ENCODE measurements at regions not wholly inside any gene's neighbourhood (a gene's known extent, or its start where the extent isn't known, plus 50 kb on each side); places are given as distances from the start of the nearest gene placed in this dataset.

DNA sequence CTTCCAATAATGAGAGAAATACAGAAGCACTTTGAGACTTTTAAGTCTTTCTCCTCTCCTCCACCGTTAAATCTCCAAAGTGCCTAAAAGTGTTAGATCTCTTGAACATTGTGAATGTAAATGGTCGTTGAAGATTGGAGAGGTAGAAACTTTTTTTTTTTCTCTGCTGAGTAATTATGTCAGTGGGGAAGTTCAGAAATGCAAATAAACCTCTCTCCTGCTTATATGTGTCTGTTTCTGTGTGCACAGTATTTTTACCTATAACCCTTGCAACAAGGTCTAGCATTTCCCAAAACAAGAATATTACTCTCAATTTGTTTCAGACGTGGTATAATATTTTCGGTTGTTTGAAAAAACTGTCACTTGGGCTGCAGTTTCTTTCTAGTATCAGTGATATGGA lies 833.6 kb upstream of the CDH8 start:
- intact Hi-C loops (cut with DNase I, micrococcal nuclease) = no loop called here
- TF ChIP-seq, protein P1, sequence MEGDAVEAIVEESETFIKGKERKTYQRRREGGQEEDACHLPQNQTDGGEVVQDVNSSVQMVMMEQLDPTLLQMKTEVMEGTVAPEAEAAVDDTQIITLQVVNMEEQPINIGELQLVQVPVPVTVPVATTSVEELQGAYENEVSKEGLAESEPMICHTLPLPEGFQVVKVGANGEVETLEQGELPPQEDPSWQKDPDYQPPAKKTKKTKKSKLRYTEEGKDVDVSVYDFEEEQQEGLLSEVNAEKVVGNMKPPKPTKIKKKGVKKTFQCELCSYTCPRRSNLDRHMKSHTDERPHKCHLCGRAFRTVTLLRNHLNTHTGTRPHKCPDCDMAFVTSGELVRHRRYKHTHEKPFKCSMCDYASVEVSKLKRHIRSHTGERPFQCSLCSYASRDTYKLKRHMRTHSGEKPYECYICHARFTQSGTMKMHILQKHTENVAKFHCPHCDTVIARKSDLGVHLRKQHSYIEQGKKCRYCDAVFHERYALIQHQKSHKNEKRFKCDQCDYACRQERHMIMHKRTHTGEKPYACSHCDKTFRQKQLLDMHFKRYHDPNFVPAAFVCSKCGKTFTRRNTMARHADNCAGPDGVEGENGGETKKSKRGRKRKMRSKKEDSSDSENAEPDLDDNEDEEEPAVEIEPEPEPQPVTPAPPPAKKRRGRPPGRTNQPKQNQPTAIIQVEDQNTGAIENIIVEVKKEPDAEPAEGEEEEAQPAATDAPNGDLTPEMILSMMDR (IDR thresholded peaks at IDR 0.05) = no peak
- POLR2A ChIA-PET = no interaction called here
- CTCF ChIA-PET = no interaction called here
- Mint-ChIP-seq H3K9me3 (peaks cover 9% of the 10 kb centered on the region), H3K4me3 (no peak overlapping the region), H3K4me1 (ENCODE audit: low read depth) (no peaks in the 10 kb centered on the region), H3K27me3 (no peaks in the 10 kb centered on the region), H3K36me3 (ENCODE audit: low read depth) (no peaks in the 10 kb centered on the region), H3K27ac (no peak overlapping the region)
- Histone ChIP-seq H3K27me3 (ENCODE audit: control insufficient read depth in 1 of 2, insufficient read depth in 2 of 2, low read length in 2 of 2) (no peaks in the 10 kb centered on the region), H3K36me3 (ENCODE audit: insufficient read depth, low read length) (no peaks in the 10 kb centered on the region), H3K4me1 (ENCODE audit: insufficient read depth, low read length) (no peaks in the 10 kb centered on the region), H3K27ac (ENCODE audit: low read depth in 1 of 2, low read length in 2 of 2) (no peak overlapping the region), H3K4me3 (ENCODE audit: low read length) (no peak overlapping the region), H3K9me3 (ENCODE audit: control insufficient read depth in 1 of 2, insufficient read depth in 1 of 2, low read length in 2 of 2) (peaks cover 0 to 4% of the 10 kb centered on the region in 2 experiments)
- DNase-seq = no peak
- ATAC-seq (ENCODE audit: poor library complexity) = no peak

DNA sequence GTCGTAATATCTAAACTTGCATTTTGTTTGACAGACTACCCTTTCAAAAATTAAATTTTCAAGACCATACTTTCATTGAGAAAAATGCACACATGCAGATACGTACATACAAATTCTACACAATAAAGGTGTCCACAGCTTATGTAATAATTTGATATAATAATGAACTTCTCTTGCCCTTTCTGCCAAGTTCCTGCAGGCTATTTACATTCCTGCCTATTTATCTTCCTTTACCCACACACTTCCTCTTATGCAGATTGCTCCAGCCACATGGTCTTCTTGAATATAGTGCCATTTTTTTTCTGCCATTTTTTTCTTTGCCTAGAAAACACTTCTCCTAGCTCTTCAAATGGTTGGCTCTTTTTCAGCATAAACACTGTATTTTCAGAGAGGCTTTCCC lies 826.9 kb upstream of the CDH8 start:
- TF ChIP-seq, protein P1 (IDR thresholded peaks at IDR 0.05) = no peak
- no peak overlapping the region for H3K4me3 Mint-ChIP-seq
- H3K36me3 Mint-ChIP-seq (ENCODE audit: low read depth) = no peaks in the 10 kb centered on the region
- no peak overlapping the region for H3K27ac Mint-ChIP-seq
- H3K4me1 Mint-ChIP-seq (ENCODE audit: low read depth) = no peaks in the 10 kb centered on the region
- H3K4me3 ChIP-seq (ENCODE audit: low read length) = no peak overlapping the region
- peaks cover 11 to 12% of the 10 kb centered on the region in 2 experiments for H3K9me3 ChIP-seq (ENCODE audit: control insufficient read depth in 1 of 2, insufficient read depth in 1 of 2, low read length in 2 of 2)
- H3K27me3 Mint-ChIP-seq = no peaks in the 10 kb centered on the region
- ChIA-PET POLR2A (no interaction called here), CTCF (no interaction called here)
- H3K27me3 ChIP-seq (ENCODE audit: control insufficient read depth in 1 of 2, insufficient read depth in 2 of 2, low read length in 2 of 2) = no peaks in the 10 kb centered on the region
- peaks cover 5% of the 10 kb centered on the region for H3K9me3 Mint-ChIP-seq
- H3K36me3 ChIP-seq (ENCODE audit: insufficient read depth, low read length) = no peaks in the 10 kb centered on the region
- no peak for DNase-seq
- ATAC-seq (ENCODE audit: poor library complexity) = no peak
- H3K27ac ChIP-seq (ENCODE audit: low read depth in 1 of 2, low read length in 2 of 2) = no peak overlapping the region
- no peaks in the 10 kb centered on the region for H3K4me1 ChIP-seq (ENCODE audit: insufficient read depth, low read length)
- intact Hi-C loops (cut with DNase I, micrococcal nuclease) = no loop called here

DNA sequence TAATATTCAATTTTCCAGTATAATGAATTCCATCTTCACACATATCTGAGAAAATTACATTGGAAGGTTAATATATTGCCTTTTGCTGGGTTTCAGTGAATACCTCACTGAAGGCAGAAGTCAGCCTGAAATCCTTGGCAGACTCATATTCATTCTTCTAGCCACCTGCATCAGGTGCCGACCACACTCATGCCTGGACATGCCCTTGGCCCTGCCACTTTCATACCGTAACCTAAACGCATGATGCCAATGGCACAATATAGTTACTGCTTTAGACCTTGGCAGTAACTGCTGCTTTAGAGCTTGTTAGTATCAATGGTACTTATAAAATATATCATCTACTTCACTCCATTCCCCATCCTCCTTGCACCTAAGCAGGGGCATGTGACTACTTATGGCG lies 817.6 kb upstream of the CDH8 start:
- TF ChIP-seq, protein P1 (IDR thresholded peaks at IDR 0.05) = no peak

More for the DNA sequence above, 817.6 kb upstream of the CDH8 start:
- CTCF ChIA-PET = no interaction called here
- DNase-seq (no peak), ATAC-seq (ENCODE audit: poor library complexity) (no peak)
- no peaks in the 10 kb centered on the region for H3K36me3 ChIP-seq (ENCODE audit: insufficient read depth, low read length)
- no peak overlapping the region for H3K4me3 ChIP-seq (ENCODE audit: low read length)
- H3K9me3 ChIP-seq (ENCODE audit: control insufficient read depth in 1 of 2, insufficient read depth in 1 of 2, low read length in 2 of 2) = peaks cover 3 to 5% of the 10 kb centered on the region in 2 experiments
- no peak overlapping the region for H3K27ac ChIP-seq (ENCODE audit: low read depth in 1 of 2, low read length in 2 of 2)
- Mint-ChIP-seq H3K27me3 (no peaks in the 10 kb centered on the region), H3K9me3 (peaks cover 9% of the 10 kb centered on the region), H3K4me3 (no peak overlapping the region), H3K27ac (no peak overlapping the region), H3K36me3 (ENCODE audit: low read depth) (no peaks in the 10 kb centered on the region), H3K4me1 (ENCODE audit: low read depth) (no peaks in the 10 kb centered on the region)
- H3K4me1 ChIP-seq (ENCODE audit: insufficient read depth, low read length) = no peaks in the 10 kb centered on the region
- POLR2A ChIA-PET = no interaction called here
- intact Hi-C loops (cut with DNase I, micrococcal nuclease) = no loop called here
- H3K27me3 ChIP-seq (ENCODE audit: control insufficient read depth in 1 of 2, insufficient read depth in 2 of 2, low read length in 2 of 2) = no peaks in the 10 kb centered on the region

Measured in CD4-positive, alpha-beta T cell (primary cell).